Ecto neural progenitor cell (in vitro differentiated cells): ENCODE measurements at regions not wholly inside any gene's neighbourhood (a gene's known extent, or its start where the extent isn't known, plus 50 kb on each side); places are given as distances from the start of the nearest gene placed in this dataset.
"Not testable (repeated sequence)": the region's sequence is repeated elsewhere in the genome, so short reads cannot be mapped to it uniquely, and the experiment has no call there.

Experiments
- DNase-seq: peaks from one replicate; pipeline ENCODE4 v3.0.0-alpha.2; 2018; ENCODE audit warnings: low spot score

- no peak for DNase-seq
Observed at GRCh38 chr3:137116619-137117018, 158.8 kb downstream of the IL20RB start.

GRCh38 chr3:137121704-137122314, 164.0 kb downstream of the IL20RB start:
- DNase-seq, result no peak

GRCh38 chr3:137131081-137131480, 173.3 kb downstream of the IL20RB start:
- no peak for DNase-seq

- DNase-seq, result no peak
Observed at GRCh38 chr3:137134431-137134830, 176.6 kb downstream of the IL20RB start.

- no peak for DNase-seq
Observed at GRCh38 chr3:137148406-137148805, 190.6 kb downstream of the IL20RB start.

GRCh38 chr3:137148917-137149316, 191.1 kb downstream of the IL20RB start:
- no peak for DNase-seq

- DNase-seq, result no peak
Observed at GRCh38 chr3:137150825-137151224, 193.0 kb downstream of the IL20RB start.

GRCh38 chr3:137153046-137153445, 195.3 kb downstream of the IL20RB start:
- not testable (repeated sequence) for DNase-seq

GRCh38 chr3:137163241-137163871, 205.6 kb downstream of the IL20RB start:
- DNase-seq, result no peak

GRCh38 chr3:137163958-137164357, 206.2 kb downstream of the IL20RB start:
- DNase-seq, result no peak

GRCh38 chr3:137165117-137165806, 207.5 kb downstream of the IL20RB start:
- no peak for DNase-seq

- DNase-seq, result no peak
Observed at GRCh38 chr3:137171834-137172603, 214.2 kb downstream of the IL20RB start.

GRCh38 chr3:137172728-137173127, 214.9 kb downstream of the IL20RB start:
- no peak for DNase-seq

GRCh38 chr3:137174514-137174913, 216.7 kb downstream of the IL20RB start:
- no peak for DNase-seq

- no peak for DNase-seq
Observed at GRCh38 chr3:137180220-137180619, 222.4 kb downstream of the IL20RB start.

- DNase-seq, result no peak
Observed at GRCh38 chr3:137191133-137191923, 233.5 kb downstream of the IL20RB start.

GRCh38 chr3:137191951-137192350, 234.2 kb downstream of the IL20RB start:
- DNase-seq, result no peak

- no peak for DNase-seq
Observed at GRCh38 chr3:137194301-137194700, 236.5 kb downstream of the IL20RB start.

GRCh38 chr3:137198374-137198773, 240.6 kb downstream of the IL20RB start:
- not testable (repeated sequence) for DNase-seq

GRCh38 chr3:137199678-137200077, 241.9 kb downstream of the IL20RB start:
- DNase-seq, result no peak

GRCh38 chr3:137201066-137201465, 243.3 kb downstream of the IL20RB start:
- DNase-seq, result no peak

- DNase-seq, result no peak
Observed at GRCh38 chr3:137202941-137203340, 245.2 kb downstream of the IL20RB start.
